KBM-7 (cell line): ENCODE measurements at regions not wholly inside any gene's neighbourhood (a gene's known extent, or its start where the extent isn't known, plus 50 kb on each side); places are given as distances from the start of the nearest gene placed in this dataset.

Experiments
- DNase-seq: peaks from one replicate; pipeline ENCODE4 v3.0.0-alpha.2; 2015
- in situ Hi-C: fragments of 300-500 bp; cut with MboI; formaldehyde crosslinking; loops from 2 replicates; pipeline ENCODE4 v1.14.3; 2020; ENCODE audit warnings: low sequenced_read_pairs, low pct_unique_long_range_greater_than_20kb, mixed read lengths

DNA sequence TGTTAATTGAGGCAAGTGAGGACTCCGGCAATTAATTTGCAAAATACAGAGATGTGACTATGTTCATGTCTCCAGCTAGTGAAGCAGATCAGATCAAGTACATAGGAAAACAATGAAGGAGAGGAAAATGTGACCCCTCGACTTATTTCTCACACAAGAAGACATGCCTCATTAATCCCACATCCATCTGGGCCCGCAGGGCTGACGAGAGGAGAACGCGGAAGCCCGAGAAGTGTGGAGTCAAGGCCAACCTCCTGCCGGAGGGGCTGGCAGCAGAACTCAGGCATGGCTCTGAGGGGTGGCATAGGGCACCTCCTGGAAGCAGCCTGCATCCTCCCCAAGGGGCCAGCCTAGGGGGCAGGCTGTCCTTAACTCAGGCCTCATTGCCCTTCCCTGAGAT lies 54.4 kb downstream of the ZNF503 start:
- DNase-seq: no peak
- in situ Hi-C loops: no loop called here

GRCh38 chr10:75345738-75346137 lies 55.8 kb downstream of the ZNF503 start:
- no peak for DNase-seq
- in situ Hi-C loops: no loop called here

GRCh38 chr10:75344170-75344569 lies 57.4 kb downstream of the ZNF503 start:
- in situ Hi-C loops: no loop called here
- no peak for DNase-seq

GRCh38 chr10:75342397-75342796 lies 59.2 kb downstream of the ZNF503 start:
- DNase-seq: no peak
- in situ Hi-C loops: no loop called here

GRCh38 chr10:75335983-75336382 lies 65.6 kb downstream of the ZNF503 start:
- no peak for DNase-seq
- in situ Hi-C loops: no loop called here

DNA sequence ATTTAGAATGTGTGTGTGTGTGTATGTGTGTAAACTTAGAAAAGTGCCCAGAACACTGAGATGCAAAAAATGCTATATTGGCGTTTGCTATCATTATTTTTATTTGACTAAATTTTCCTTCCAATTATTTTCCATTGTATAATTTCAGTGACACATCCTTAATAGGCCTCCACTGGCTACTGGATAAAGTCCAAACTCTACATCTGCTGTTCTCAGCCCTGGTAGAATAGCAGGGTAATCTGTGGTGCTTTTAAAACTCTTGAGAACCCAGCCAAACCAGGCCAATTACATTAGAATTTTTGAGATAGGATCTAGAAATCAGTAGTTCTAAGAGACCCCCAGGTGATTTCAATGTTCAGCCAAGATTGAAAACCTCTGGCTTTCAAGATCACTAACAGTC lies 66.4 kb downstream of the ZNF503 start:
- no peak for DNase-seq
- in situ Hi-C loops: no loop called here

DNA sequence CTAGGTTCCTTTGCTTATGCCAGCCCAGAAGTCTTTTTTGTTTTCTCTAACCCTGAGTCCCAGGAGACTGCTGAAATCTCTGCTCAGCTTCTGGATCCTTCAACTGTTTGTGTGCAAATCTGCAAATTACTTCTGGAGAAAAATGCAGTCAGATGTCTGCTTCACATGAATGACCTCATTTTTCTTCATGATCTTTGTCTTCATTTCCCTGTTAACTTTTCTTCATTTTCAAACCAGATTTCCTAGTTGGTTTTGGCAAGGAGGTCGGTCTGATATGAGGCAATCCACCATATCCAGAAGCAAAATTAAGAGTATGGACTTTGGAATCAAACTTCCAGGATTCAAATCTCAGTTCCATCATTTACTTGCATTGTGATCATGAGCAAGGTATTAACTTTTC lies 66.8 kb downstream of the ZNF503 start:
- no peak for DNase-seq
- in situ Hi-C loops: no loop called here

DNA sequence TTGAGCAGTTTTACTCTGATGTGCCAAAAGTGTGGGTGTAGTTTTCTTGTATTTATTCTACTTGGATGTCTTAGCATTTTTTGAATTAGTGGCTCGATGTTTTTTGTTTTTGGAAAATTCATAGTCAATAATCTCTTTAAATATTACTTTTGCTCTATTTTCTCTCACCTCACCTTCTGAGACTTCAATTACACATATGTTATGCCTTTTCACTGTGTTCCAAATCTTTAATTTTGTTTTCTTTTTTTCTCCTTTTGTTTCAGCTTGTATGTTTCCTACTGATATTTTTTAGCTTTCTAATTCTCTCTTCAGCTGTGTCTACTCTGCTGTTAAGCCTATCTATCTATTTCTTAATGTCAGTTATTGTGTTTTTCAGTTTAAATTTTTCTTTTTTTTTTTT lies 69.5 kb downstream of the ZNF503 start:
- DNase-seq: no peak
- in situ Hi-C loops: no loop called here

- DNase-seq: no peak
- in situ Hi-C loops: no loop called here
Measured at GRCh38 chr10:75331081-75331480, 70.5 kb downstream of the ZNF503 start.

DNA sequence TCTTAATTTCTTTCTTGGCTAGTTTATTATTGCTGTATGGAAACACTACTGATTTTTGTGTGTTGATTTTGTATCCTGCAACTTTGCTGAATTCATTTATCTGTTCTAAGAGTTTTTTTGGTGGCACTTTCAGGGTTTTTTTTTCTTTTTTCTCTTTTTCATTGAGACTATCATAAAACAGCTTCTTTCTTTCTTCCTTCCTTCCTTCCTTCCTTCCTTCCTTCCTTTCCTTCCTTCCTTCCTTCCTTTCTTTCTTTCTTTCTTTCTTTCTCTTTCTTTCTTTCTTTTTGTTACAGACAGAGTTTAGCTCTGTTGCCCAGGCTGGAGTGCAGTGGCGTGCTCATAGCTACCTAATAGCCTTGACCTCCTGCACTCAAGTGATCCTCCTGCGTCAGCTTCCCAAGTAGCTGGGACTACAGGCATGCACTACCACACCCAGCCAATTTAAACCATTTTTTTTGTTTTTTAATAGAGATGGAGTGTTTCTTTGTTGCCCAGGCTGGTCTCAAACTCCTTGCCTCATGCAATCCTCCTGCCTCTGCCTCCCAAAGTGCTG lies 72.3 kb downstream of the ZNF503 start:
- no peak for DNase-seq
- in situ Hi-C loops: no loop called here

DNA sequence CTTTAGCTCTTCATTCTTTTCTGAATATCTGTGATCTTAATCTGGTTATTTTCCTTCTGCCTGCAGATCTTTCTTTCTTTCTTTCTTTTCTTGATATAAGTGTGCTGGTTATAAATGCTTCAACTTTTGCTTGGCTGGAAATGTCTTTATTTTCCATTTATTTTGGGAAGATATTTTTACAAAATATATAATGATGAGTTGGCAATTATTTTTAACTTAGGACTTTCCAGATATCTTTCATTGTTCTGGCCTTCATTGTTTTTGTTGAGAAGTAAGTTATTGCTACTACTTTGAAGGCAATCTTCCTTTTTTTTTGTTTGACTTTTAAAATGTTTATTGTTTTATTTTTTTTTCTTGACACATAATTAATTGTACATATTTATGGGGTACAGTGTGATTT lies 75.3 kb downstream of the ZNF503 start:
- no peak for DNase-seq
- in situ Hi-C loops: no loop called here

- in situ Hi-C loops: no loop called here
- DNase-seq: no peak
Measured at GRCh38 chr10:75319274-75319673, 82.3 kb downstream of the ZNF503 start.

DNA sequence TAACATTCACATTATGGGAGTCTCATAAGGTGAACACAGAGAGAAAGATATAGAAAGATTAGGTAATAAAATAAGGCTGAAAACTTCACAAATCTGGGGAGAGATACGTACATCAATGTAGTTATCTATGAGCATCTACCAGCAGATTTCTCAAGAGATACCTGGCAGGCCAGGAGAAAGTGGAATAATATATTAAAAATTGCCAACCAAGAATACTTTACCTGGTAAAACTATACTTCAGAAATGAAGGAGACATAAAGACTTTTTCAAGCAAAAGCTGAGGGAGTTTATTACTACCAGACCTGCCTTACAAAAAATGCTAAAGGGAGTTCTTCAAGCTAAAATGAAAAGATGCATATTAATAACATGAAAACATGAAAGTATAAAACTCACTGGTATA lies 78.8 kb upstream of the COMTD1 start:
- no peak for DNase-seq
- in situ Hi-C loops: no loop called here

DNA sequence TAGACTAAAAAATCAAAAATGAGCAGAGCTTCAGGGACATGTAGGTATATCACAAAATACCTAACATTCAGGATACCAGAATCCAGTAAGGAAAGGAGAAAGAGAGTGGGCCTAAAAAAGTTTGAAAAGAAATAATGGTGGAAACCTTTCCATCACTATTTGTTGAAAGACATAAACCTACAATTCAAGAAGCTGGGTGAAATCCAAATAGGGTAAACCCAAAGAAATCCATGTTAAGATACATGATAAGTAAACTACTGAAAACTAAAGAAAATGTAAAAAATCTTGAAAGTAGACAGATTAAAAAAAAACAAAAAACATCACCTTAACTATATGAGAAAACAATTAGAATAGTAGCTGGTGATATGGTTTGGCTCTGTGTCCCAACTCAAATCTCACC lies 76.7 kb upstream of the COMTD1 start:
- DNase-seq: no peak
- in situ Hi-C loops: no loop called here

- no peak for DNase-seq
- in situ Hi-C loops: no loop called here
Measured at GRCh38 chr10:75305675-75306074, 69.9 kb upstream of the COMTD1 start.

GRCh38 chr10:75304741-75305390 lies 69.1 kb upstream of the COMTD1 start:
- no peak for DNase-seq
- in situ Hi-C loops: no loop called here

- no peak for DNase-seq
- in situ Hi-C loops: no loop called here
Measured at GRCh38 chr10:75304313-75304712, 68.6 kb upstream of the COMTD1 start.

DNA sequence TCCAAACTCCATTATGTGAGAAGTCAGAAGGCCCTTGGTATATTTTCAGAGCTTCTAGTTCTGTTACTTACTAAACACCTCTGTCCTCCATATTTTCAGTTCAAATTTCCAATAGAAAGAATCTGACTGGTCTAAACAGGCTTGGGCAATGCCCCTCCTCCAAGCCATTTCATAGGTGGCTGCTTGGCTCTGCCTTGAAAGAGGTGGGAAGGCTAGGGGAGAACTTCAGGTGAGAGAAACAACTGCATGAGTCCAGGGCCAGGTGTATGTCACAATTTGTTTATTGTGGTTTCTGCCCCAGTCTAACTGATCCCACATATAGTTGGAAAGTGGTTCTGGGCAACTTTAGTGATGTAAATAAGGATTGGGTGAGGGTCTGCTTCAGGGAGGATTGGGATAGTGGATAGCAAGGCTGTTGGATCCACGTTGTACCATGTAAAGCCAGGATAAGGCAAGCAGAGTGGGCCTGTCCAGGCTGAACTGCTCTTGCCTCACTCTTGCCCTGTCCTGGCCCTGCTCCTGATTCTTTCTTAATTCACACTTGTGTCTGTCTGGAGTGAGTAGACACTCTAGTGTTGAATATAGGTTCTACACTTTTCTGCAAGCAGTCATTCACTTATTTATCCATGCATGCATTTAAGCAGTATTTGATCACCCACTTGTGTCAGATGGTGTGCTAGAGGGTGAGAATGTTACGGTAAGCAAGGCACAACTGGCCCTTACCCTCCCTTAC lies 67.5 kb upstream of the COMTD1 start:
- no peak for DNase-seq
- in situ Hi-C loops: no loop called here

GRCh38 chr10:75302029-75302428 lies 66.3 kb upstream of the COMTD1 start:
- in situ Hi-C loops: no loop called here
- DNase-seq: no peak

- in situ Hi-C loops: no loop called here
- DNase-seq: no peak
Measured at GRCh38 chr10:75297021-75297599, 61.4 kb upstream of the COMTD1 start.
